ENCODE measurements at regions not wholly inside any gene's neighbourhood (a gene's known extent, or its start where the extent isn't known, plus 50 kb on each side); places are given as distances from the start of the nearest gene placed in this dataset.
"Not testable (repeated sequence)": the region's sequence is repeated elsewhere in the genome, so short reads cannot be mapped to it uniquely, and the experiment has no call there.

GRCh38 chr11:71654423-71654822, 71.7 kb upstream of the KRTAP5-11 start:
- not testable (repeated sequence) for TF ChIP-seq EZH2phosphoT487 (IDR thresholded peaks at IDR 0.05; ENCODE audit: insufficient read depth, low read depth); EZH2 (IDR thresholded peaks at IDR 0.05; ENCODE audit: insufficient read depth, poor library complexity, severe bottlenecking)
